OCI-LY7 (cell line): ENCODE measurements at regions not wholly inside any gene's neighbourhood (a gene's known extent, or its start where the extent isn't known, plus 50 kb on each side); places are given as distances from the start of the nearest gene placed in this dataset.

ENCODE experiments used
- EZH2phosphoT487 ChIP-seq: fragments of 200-600 bp; sonication (generic); IDR thresholded peaks from 2 replicates; pipeline ENCODE4 v1.6.1; 2018; ENCODE audit warnings: low read depth, borderline replicate concordance, mild to moderate bottlenecking, mixed run types, antibody characterized with exemption, low read length, moderate library complexity, mixed read lengths
- TF ChIP-seq, protein P1 (sequence below): fragments of 200-600 bp; sonication (generic); conservative IDR thresholded peaks from 2 replicates; pipeline ENCODE4 v1.5.1; 2014; ENCODE audit warnings: mild to moderate bottlenecking, antibody characterized with exemption, low read length, moderate library complexity, mixed read lengths

DNA sequence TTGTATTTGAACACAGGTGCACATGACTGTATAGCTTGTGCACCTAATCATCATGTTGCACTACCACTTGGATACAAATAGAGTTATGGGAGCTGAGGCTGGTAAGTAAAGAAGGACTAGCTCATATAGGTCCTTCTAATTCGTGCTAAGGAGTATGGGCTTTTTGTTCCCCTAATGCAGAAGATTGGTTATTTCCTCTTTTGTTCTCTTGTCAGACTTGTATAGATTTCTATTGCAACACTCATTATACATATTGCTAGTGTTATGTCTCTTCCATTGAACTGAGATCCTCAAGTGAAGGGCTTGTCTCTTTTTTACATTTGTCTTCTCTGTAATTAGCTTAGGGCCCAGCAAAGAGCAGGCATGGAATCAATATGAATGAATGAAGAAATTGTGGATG is 54.1 kb upstream of the ARHGAP20 start:
- TF ChIP-seq, protein P1, sequence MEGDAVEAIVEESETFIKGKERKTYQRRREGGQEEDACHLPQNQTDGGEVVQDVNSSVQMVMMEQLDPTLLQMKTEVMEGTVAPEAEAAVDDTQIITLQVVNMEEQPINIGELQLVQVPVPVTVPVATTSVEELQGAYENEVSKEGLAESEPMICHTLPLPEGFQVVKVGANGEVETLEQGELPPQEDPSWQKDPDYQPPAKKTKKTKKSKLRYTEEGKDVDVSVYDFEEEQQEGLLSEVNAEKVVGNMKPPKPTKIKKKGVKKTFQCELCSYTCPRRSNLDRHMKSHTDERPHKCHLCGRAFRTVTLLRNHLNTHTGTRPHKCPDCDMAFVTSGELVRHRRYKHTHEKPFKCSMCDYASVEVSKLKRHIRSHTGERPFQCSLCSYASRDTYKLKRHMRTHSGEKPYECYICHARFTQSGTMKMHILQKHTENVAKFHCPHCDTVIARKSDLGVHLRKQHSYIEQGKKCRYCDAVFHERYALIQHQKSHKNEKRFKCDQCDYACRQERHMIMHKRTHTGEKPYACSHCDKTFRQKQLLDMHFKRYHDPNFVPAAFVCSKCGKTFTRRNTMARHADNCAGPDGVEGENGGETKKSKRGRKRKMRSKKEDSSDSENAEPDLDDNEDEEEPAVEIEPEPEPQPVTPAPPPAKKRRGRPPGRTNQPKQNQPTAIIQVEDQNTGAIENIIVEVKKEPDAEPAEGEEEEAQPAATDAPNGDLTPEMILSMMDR: no peak
- TF ChIP-seq EZH2phosphoT487: no peak
